HG02678 (cell line): ENCODE measurements at regions not wholly inside any gene's neighbourhood (a gene's known extent, or its start where the extent isn't known, plus 50 kb on each side); places are given as distances from the start of the nearest gene placed in this dataset.

ENCODE experiments used
- ATAC-seq: cut with Tn5 transposase; IDR thresholded peaks from one replicate; pipeline ENCODE4 v1.9.1; 2021; ENCODE audit warnings: mild to moderate bottlenecking, moderate library complexity; ENCODE audit not compliant: unreplicated experiment

DNA sequence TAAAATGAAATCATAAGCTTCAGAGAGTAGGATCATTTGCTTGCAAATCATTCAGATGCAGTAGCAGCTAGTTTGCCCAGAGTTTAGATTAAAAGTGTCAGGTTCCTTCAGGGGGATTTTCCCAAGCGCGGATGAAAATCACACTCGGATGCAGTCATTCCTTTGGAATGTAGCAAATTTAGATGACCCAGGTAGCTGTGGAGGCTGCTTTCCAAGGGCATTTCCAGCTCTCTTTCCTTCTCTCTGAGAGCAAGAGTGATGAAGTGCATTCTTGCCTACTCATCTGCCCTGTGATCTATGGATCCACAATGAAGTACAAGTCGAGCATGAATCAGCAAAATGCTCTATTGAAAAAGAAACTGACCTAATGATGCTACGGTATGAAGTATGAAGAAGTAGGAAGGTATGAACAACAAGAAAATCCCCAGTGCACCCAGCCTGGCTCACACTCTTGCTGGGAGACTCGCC is 200.2 kb downstream of the PLK2 start:
- ATAC-seq: no peak

- no peak for ATAC-seq
Measured at GRCh38 chr5:58258984-58259684, 200.8 kb downstream of the PLK2 start.

DNA sequence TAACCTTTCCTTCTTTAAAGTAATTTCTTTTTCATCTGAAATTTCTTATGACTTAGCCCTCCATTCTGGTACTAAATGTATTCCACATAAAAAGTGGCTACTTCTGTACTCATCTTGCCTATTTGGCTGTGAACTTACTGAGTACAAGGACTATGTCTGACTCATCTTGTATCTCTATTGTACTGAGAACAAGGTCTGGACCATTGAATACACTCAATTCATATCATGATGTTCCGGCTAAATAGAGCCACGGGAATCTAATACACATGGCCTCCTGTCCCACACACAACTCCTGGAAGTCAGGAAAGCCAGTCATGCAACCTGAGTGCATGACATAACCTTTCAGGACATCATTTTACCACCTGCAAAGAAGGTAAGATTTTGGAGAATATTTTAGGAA is 203.9 kb downstream of the PLK2 start:
- no peak for ATAC-seq

DNA sequence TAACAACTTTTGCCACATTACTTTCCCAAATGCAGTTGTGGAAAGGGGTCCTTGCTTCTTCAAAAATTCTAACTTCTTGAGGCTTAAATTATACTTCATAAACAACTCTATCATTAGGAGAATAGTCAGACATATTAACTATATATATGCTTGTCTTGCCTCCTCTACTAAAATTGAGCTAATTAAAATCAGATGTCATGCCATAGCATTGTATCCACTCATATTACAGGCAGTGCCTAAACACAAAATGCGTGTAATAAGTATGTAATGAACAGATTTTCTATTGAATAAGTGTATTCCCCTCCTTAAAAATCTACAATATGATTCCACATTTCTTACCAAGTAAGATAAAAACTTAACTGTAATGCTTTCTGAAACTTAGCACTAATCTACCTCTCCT is 204.5 kb downstream of the PLK2 start:
- ATAC-seq: no peak

DNA sequence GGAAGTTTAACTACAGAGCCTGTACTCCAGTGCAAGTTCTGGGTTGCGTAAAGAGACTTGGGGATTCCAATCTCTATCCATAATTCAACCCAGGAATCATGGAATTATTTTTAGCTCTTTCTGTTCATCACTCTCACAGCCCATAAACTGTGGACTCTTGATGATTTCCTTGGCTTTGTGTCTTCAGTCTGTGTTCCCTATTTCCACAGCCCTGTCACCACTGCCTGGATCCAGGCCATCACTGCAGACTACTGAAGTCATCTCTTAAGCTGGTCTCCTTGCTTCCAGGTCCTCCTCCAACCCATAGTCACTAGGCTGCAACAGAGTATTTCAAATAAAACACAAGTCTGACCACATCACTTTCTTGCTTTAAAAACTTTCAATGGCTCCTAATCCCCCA is 211.7 kb downstream of the PLK2 start:
- no peak for ATAC-seq

DNA sequence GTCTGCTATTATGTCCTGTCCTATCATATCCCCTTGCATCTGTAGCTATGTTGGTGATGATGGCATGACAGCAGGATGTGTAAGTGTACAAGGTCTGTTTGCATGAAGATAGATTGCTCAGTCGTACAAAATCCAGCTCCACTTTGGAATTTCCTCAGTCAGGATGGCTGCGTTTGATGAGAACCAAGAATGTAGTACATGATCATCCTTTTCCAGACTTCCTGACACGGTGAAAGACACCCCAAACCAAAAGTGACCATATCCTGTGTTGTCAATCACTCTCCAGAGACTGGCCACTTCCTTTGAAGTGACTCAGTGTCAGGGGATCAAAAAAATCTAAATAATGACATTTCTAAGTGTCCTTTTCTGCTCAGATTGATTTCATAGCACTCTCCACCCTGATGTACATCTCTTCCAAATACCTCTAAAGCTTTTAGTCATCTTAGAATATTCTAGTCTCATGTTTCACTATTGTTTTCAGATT is 213.4 kb downstream of the PLK2 start:
- ATAC-seq: no peak

- ATAC-seq: no peak
Measured at GRCh38 chr5:58245476-58245840, 214.4 kb downstream of the PLK2 start.

GRCh38 chr5:58244819-58245475 is 214.9 kb downstream of the PLK2 start:
- no peak for ATAC-seq

- ATAC-seq: no peak
Measured at GRCh38 chr5:58241389-58241788, 218.5 kb downstream of the PLK2 start.

DNA sequence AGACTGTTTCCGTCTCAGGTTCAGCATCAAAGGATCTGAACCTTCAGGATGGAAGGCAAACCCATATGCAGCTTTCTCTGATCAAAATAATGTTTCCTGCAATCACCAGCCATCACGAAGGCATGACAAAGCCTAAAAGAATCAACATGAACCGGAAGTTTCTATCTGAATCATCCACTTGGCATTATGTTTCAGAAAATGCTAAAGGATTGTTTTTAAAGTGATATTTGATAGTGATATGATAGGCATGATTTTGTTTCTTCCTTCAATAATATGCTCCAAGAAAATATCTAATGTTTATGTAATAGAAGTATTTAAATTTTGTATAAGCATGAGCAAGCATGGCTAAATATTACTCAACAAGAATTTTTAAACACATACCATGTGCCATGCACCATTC is 219.6 kb downstream of the PLK2 start:
- ATAC-seq: no peak

DNA sequence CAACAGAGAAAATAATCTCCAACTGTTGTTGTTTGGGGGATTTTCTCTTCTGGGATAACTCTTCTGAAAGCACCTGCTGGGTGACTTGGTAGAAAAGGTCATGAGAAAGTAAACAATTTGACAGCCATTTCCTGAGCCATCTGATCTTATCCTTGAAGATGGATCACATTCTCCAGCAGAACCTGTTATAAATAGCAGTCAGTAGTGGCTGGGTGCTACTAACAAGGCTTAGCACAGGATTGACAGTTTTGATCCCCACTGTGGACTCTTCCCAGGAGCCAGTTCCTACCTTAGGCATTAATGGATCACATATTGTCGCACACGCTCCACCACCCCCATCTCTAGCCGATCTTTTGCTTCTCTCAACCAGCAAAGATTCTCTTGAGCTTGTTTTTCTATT is 220.2 kb downstream of the PLK2 start:
- no peak for ATAC-seq

- ATAC-seq: no peak
Measured at GRCh38 chr5:58239045-58239444, 220.8 kb downstream of the PLK2 start.

- no peak for ATAC-seq
Measured at GRCh38 chr5:58236498-58236897, 223.4 kb downstream of the PLK2 start.

DNA sequence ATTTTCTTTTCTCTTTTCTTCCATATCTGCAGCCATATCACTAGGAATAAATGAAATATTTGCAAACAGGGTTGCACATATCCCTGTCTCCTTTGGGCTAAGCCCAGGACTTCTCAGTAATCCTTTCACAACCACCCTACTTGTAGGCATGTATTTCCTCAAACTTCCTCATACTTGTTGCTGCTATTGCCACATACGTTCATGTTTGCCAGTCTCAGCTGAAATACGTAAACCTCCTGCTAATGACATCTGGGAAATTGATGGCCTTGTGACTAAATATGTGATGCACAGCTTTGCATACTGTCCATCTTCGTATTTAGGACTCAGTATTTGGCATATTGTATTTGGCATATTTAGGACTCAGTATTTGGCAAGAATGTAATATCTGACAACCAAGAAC is 224.6 kb downstream of the PLK2 start:
- no peak for ATAC-seq

DNA sequence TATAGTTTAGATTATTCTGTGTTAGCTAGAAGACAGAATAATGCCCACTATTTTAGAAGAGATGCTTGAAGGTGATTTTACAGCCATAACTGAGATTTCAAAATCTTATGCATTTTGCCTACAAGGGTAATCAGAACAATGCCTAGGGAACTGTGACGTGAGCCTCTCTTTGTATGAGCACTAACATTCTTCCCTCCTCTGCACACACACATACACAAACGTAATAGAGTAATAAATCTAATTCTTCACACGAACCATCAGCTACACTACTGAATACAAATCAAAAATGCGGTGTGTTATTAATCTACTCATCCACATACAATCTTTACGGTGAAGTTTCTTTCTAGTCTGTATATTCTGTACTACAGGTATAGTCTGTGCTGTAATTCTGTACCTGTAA is 227.8 kb downstream of the PLK2 start:
- ATAC-seq: no peak

GRCh38 chr5:58231041-58231440 is 228.8 kb downstream of the PLK2 start:
- ATAC-seq: no peak

- ATAC-seq: no peak
Measured at GRCh38 chr5:58228896-58229295, 231.0 kb downstream of the PLK2 start.

DNA sequence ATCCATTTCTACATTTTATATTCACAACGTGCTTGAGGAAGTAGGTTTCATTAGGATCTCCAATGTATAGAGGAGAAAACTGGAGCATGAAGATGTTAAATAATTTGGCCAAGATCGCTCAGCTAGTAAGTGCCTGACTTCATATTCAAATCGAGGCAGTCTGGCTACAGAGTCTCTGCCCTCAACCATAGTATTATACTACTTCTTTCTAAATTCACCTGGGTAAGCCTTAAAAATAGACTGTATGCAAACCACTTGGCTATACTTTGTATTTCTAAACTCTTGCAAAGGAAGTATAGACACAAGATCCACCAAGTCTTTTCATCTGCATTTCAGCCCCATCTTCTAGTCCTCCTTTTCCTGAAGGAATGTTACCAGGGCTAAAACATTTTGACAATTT is 232.0 kb downstream of the PLK2 start:
- ATAC-seq: no peak

GRCh38 chr5:58224661-58225060 is 235.2 kb downstream of the PLK2 start:
- ATAC-seq: no peak

DNA sequence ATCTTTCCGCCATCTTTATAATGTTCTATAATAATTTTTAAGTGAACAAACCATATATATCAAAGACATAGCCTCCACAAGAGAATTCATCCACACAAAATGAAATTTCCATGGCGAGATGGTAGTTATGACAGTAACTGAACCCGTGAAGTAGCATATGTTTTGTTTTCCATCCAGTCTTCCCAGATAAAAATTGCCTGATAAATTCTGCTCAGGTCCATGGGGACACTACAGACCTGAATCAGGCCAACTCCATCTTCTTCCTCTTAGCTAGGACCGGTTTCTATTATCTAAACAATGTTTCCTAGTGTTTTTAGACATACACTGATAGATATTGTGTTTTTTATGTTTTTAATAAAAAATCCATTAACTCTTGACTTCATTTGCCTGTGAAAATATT is 235.7 kb downstream of the PLK2 start:
- ATAC-seq: no peak

- ATAC-seq: no peak
Measured at GRCh38 chr5:58215364-58215763, 244.5 kb downstream of the PLK2 start.

- no peak for ATAC-seq
Measured at GRCh38 chr5:58211441-58211840, 248.4 kb downstream of the PLK2 start.

DNA sequence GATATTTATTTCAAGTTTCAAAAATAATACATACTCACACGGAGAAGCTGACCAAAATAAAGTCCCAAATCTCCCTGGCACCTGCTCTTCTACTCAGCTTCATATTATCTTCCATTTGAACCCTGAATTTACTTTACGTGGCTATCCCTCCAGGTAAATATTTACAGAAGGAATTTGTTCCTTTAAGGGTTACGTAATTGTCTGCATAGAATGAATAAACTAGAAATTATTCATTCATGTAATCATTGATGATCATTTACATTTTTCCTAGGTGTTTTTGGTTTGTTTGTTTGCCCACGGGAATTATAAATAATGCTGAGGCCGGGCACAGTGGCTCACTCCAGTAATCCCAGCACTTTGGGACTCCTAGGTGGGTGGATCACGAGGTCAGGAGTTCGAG is 251.2 kb downstream of the PLK2 start:
- ATAC-seq: no peak
